ENCODE measurements at regions not wholly inside any gene's neighbourhood (a gene's known extent, or its start where the extent isn't known, plus 50 kb on each side); places are given as distances from the start of the nearest gene placed in this dataset.

GRCh38 chr4:149902242-149902641 lies 86.6 kb upstream of the IQCM start:
- TF ChIP-seq SMC3 (IDR thresholded peaks at IDR 0.05; ENCODE audit: borderline replicate concordance, low read length), result no peak
- TF ChIP-seq CTCF (IDR thresholded peaks at IDR 0.05 in 2 of 3, conservative IDR thresholded peaks at IDR 0.05 in 1 of 3; ENCODE audit: control insufficient read depth in 2 of 3, extremely low read depth in 1 of 3, insufficient read depth in 1 of 3, low read depth in 3 of 3, low read length in 3 of 3), result no peak

Data from GM12878 (cell line).